Suppressor macrophage (primary cell): ENCODE measurements at regions not wholly inside any gene's neighbourhood (a gene's known extent, or its start where the extent isn't known, plus 50 kb on each side); places are given as distances from the start of the nearest gene placed in this dataset.
"Not testable (repeated sequence)": the region's sequence is repeated elsewhere in the genome, so short reads cannot be mapped to it uniquely, and the experiment has no call there.

Experiments
- DNase-seq, 4 experiments: peaks; one replicate each; pipeline ENCODE4 v3.0.0-alpha.2; 2020 to 2022

- no peak for DNase-seq
Observed at GRCh38 chr5:167332309-167332708, 959.1 kb upstream of the WWC1 start.

GRCh38 chr5:167336161-167336560, 955.3 kb upstream of the WWC1 start:
- DNase-seq, result no peak

- no peak for DNase-seq
Observed at GRCh38 chr5:167339205-167339604, 952.2 kb upstream of the WWC1 start.

- DNase-seq, result no peak
Observed at GRCh38 chr5:167346461-167346860, 945.0 kb upstream of the WWC1 start.

- DNase-seq, result no peak
Observed at GRCh38 chr5:167348251-167348926, 943.1 kb upstream of the WWC1 start.

- DNase-seq, result no peak
Observed at GRCh38 chr5:167348980-167349379, 942.5 kb upstream of the WWC1 start.

- DNase-seq, result no peak
Observed at GRCh38 chr5:167351316-167351715, 940.1 kb upstream of the WWC1 start.

GRCh38 chr5:167352801-167353200, 938.6 kb upstream of the WWC1 start:
- no peak for DNase-seq

- no peak for DNase-seq
Observed at GRCh38 chr5:167355346-167355745, 936.1 kb upstream of the WWC1 start.

GRCh38 chr5:167356374-167356773, 935.1 kb upstream of the WWC1 start:
- no peak for DNase-seq

GRCh38 chr5:167358868-167359492, 932.5 kb upstream of the WWC1 start:
- no peak for DNase-seq

- no peak for DNase-seq
Observed at GRCh38 chr5:167361795-167362194, 929.6 kb upstream of the WWC1 start.

- DNase-seq, result no peak
Observed at GRCh38 chr5:167363065-167363464, 928.4 kb upstream of the WWC1 start.

- DNase-seq, result no peak
Observed at GRCh38 chr5:167375125-167375524, 916.3 kb upstream of the WWC1 start.

GRCh38 chr5:167378894-167379723, 912.3 kb upstream of the WWC1 start:
- DNase-seq, result no peak

GRCh38 chr5:167381457-167381856, 910.0 kb upstream of the WWC1 start:
- DNase-seq, result no peak

- no peak for DNase-seq
Observed at GRCh38 chr5:167389537-167389936, 901.9 kb upstream of the WWC1 start.

GRCh38 chr5:167391286-167391685, 900.2 kb upstream of the WWC1 start:
- DNase-seq, result not testable (repeated sequence)

GRCh38 chr5:167392240-167392639, 899.2 kb upstream of the WWC1 start:
- no peak for DNase-seq

GRCh38 chr5:167393358-167393757, 898.1 kb upstream of the WWC1 start:
- no peak for DNase-seq

- no peak for DNase-seq
Observed at GRCh38 chr5:167402671-167403070, 888.8 kb upstream of the WWC1 start.

- DNase-seq, result no peak
Observed at GRCh38 chr5:167406513-167406912, 884.9 kb upstream of the WWC1 start.

- no peak for DNase-seq
Observed at GRCh38 chr5:167412556-167412955, 878.9 kb upstream of the WWC1 start.

GRCh38 chr5:167413506-167413905, 877.9 kb upstream of the WWC1 start:
- DNase-seq, result no peak
